Inflammatory macrophage treated with lipopolysaccharide for 4 hours (primary cell): ENCODE measurements at regions not wholly inside any gene's neighbourhood (a gene's known extent, or its start where the extent isn't known, plus 50 kb on each side); places are given as distances from the start of the nearest gene placed in this dataset.

Source experiments
- DNase-seq: peaks from one replicate; pipeline ENCODE4 v3.0.0-alpha.2; 2020

DNA sequence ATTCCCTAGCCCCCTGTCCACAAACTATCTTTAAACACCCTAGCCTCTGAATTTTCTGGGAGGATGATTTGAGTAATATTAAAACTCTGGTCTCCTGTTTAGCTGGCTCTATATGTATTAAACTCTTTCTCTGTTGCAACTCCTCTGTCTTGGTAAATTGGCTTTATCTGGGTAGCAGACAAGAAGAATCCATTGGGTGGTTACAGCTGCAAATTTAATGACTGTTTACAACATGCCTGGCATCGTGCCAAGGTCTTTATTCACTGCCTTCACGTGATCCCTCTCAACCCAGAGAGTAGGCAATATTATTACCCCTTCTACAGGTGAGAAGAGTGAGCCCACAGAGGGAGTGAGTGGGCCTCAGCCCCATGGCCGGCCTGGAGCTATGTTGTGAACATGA is 77.8 kb upstream of the MYL2 start:
- DNase-seq, result no peak

DNA sequence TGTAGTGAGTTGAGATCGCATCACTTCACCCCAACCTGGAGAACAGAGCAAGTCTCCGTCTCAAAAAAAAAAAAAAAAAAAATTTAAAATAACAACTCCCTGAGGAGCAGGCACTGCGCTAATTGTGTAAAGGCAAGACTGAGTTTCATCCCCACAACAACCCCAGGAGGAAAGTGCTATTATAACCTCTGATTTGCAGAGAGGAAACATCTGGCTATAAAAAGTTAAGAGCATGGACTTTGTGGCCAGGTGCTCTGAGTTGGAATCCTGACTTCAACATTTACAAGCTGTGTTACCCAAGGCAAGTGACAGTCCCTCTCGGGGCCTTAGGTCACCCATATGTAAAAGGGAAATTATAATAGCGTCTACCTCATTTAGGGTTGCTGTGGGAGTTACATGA is 76.0 kb upstream of the MYL2 start:
- DNase-seq, result no peak

DNA sequence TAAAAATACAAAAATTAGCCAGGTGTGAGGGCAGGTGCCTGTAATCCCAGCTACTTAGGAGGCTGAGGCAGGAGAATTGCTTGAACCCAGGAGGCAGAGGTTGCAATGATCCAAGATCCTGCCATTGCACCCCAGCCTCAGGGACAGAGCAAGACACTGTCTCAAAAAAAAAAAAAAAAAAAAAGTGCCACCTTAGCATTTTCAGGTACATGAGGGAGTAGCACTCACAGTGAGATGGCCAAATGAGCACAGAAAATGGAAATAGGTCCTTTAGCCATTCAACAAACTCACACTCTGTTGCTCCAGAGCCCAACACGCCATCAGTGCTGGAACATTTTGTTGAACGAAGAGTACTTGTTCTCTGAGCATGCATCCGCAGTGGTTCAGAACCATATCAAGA is 75.2 kb upstream of the MYL2 start:
- DNase-seq, result no peak

DNA sequence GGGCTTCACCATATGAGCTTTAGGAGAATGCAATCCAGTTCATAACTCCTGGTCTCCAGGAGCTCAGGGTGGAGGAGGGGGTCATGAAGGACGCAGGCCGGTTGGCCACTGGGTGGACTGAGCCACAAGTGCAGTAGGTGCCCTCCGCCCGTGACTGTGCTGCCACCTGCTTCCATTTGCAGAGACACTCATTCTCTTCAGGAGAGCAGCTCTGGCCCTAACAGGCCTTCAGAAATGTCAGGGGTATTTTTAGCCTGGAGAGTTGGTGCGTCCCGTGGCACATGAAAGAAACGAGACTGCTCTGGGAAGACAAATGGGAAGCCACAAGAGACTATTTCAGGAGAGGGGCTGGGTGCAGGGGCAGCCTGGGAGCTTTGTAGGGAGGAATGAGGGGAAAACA is 74.6 kb upstream of the MYL2 start:
- DNase-seq, result no peak

DNA sequence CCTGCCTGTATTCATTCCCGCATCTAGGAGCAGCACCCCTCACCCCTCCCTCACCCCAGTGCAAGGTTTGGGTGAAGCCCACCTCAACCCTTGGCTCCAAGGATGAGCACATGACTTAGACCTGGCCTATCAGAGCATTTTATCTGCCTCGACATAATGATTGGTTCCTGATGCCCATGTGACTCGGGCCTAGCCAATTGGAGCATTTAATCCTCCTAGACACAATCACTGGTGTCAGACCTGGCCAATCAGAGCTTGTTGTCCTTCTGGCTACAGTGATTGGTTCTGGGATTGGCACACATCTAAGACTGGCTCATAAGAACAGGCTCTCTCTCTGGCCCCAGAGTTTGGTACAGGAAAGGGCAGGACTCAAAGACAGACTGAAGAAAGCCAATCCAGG is 73.1 kb upstream of the MYL2 start:
- no peak for DNase-seq

DNA sequence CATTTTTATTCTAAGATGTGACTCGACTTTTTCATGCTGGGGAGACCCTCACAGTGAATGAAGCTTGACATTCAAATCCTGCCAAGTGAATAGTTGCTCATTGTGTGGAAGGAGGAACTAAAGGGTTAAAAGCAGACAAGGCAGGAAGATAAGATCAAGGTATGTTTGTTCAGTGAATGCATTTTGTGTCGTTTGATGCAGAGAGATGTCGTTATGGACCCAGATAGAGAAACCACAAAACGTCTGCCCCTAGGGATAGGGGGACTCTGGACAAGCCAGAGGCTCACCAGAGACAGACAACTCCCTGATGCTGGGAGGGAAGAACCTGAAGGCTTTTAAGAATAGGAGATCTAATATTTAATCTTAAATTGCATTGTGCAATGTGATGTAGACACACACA is 72.5 kb upstream of the MYL2 start:
- no peak for DNase-seq

DNA sequence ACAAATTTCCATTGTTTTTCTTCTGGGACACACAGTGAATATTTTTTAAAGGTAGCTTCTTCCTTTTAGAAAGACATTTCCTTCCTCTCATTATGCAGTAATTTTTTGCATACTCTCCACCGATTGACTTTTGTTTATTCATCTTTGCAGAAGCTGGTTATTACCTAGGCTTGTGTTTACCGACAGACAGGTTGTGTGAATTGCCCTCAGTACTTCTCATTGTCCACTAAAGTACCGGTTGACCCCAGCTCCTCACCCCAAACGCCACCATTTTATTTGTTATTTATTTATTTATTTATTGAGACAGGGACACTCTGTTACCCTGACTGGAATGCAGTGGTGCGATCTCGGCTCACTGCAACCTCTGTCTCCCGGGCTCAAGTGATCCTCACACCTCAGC is 63.4 kb upstream of the MYL2 start:
- no peak for DNase-seq

DNA sequence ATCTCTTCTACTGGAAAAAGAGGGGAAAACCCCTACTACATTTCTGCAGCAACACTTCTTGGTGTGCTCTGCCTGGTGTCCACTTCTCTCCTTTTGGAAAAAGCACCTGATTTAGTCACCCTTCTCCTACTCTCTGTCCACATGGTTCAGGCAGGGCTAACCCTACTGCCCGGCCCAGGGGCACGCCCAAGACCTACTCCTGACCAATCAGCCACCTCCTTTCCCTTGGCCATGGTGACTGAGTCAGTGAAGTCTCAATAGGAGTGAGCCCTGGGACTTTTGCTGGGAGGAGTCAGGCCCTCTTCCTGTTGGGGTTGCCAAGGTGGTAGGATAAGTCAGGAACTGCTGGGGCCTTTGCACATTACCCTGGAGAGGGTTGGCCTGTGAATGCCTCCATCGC is 52.5 kb upstream of the MYL2 start:
- DNase-seq, result peak; percentile 7

DNA sequence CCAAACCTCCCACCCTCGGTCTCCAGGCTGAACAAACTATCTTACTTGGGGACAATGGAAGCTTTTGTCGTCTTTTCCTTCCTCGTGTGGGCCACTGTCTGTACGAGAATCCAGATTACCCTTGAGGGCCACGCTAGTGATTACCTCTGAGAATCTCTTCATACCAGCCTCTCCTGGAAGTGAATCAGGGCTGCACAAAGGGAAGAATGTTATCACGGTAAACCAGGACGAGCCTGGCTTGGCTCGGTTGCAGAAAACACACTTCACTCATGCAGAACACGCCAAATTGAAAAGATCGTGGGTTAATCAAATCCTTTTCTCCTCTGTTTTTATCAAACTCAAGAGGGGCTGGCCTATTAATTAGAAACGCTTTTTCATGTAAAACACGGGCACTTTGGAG is 51.6 kb upstream of the MYL2 start:
- DNase-seq, result no peak

DNA sequence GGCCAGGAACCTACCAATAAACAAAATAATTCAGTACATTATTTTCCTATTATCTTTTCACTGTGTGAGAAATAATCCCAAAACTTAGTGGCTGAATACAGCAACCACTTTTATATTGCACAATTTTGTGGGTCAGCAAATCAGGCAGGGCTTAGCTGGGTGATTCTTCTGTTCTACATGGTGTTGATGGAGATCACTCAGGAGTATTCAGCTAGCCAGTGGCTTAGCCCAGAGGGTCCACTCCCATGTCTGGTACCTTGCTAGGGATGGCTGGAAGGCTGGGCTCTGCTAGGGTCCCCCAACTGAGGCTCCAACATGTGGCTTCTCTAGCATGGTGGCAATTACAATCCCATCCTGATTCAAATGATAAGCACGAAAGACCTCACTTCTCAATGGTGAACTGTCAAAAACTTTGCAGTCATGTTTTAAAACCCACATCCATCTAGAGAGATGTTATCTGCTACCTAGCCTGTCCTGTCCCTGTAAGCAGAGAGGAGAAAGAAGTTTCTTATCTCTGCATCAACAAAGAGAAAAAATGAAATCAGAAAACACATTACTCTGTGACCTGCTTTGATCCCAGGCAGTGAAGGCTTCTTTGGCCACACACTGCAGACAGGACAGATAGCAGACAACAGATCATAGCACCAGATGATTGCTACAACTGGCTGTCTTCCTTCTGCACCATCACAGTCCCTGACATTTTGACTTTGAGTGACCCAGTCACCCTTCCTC is 51.0 kb upstream of the MYL2 start:
- DNase-seq, result no peak
